GM18907 (cell line): ENCODE measurements at regions not wholly inside any gene's neighbourhood (a gene's known extent, or its start where the extent isn't known, plus 50 kb on each side); places are given as distances from the start of the nearest gene placed in this dataset.
"Not testable (repeated sequence)": the region's sequence is repeated elsewhere in the genome, so short reads cannot be mapped to it uniquely, and the experiment has no call there.

Source experiments
- ATAC-seq: cut with Tn5 transposase; IDR thresholded peaks from one replicate; pipeline ENCODE4 v1.9.1; 2021; ENCODE audit warnings: mild to moderate bottlenecking, moderate library complexity; ENCODE audit not compliant: unreplicated experiment

GRCh38 chr3:177687291-177687690 is 490.0 kb upstream of the TBL1XR1 start:
- ATAC-seq, result no peak

- ATAC-seq, result no peak
Observed at GRCh38 chr3:177688152-177688551, 490.9 kb upstream of the TBL1XR1 start.

GRCh38 chr3:177689077-177689476 is 491.8 kb upstream of the TBL1XR1 start:
- ATAC-seq, result no peak

- no peak for ATAC-seq
Observed at GRCh38 chr3:177689869-177690268, 492.6 kb upstream of the TBL1XR1 start.

- no peak for ATAC-seq
Observed at GRCh38 chr3:177690306-177690705, 493.0 kb upstream of the TBL1XR1 start.

GRCh38 chr3:177692304-177692975 is 495.2 kb upstream of the TBL1XR1 start:
- ATAC-seq, result no peak

GRCh38 chr3:177693616-177694264 is 496.5 kb upstream of the TBL1XR1 start:
- no peak for ATAC-seq

- ATAC-seq, result no peak
Observed at GRCh38 chr3:177694316-177694715, 497.0 kb upstream of the TBL1XR1 start.

GRCh38 chr3:177694951-177695350 is 497.7 kb upstream of the TBL1XR1 start:
- no peak for ATAC-seq

GRCh38 chr3:177700117-177700516 is 502.8 kb upstream of the TBL1XR1 start:
- ATAC-seq, result no peak

GRCh38 chr3:177703788-177704187 is 506.5 kb upstream of the TBL1XR1 start:
- ATAC-seq, result no peak

GRCh38 chr3:177705976-177706823 is 508.9 kb upstream of the TBL1XR1 start:
- ATAC-seq, result no peak

- ATAC-seq, result not testable (repeated sequence)
Observed at GRCh38 chr3:177709470-177709869, 512.2 kb upstream of the TBL1XR1 start.

- no peak for ATAC-seq
Observed at GRCh38 chr3:177710506-177710905, 513.2 kb upstream of the TBL1XR1 start.

- no peak for ATAC-seq
Observed at GRCh38 chr3:177711637-177712036, 514.4 kb upstream of the TBL1XR1 start.

- ATAC-seq, result no peak
Observed at GRCh38 chr3:177713928-177714900, 516.9 kb upstream of the TBL1XR1 start.

GRCh38 chr3:177714945-177715344 is 517.7 kb upstream of the TBL1XR1 start:
- ATAC-seq, result no peak

- no peak for ATAC-seq
Observed at GRCh38 chr3:177715980-177716379, 518.7 kb upstream of the TBL1XR1 start.

- not testable (repeated sequence) for ATAC-seq
Observed at GRCh38 chr3:177720927-177721326, 523.6 kb upstream of the TBL1XR1 start.
